ENCODE measurements at regions not wholly inside any gene's neighbourhood (a gene's known extent, or its start where the extent isn't known, plus 50 kb on each side); places are given as distances from the start of the nearest gene placed in this dataset.

DNA sequence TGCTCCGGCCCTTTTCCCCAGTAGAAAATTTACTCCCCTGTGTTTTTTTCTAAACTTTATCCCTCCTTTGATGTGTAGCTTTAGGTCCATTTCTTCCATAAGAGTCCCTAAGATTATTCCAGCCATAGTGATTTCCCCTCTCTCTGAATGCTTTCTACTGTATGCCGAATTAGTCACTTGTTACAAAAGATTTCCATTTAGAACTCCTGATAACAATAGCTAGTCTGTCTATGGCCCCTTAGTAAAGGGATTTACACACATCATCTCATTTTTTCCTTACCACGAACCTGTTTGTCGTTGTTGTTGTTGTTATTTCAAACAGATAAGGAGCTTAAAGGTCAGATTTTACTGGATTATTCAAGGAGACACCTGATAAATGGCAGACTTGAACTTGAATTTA lies 256.1 kb downstream of the PAX3 start:
- no peak for TF ChIP-seq POLR2A (IDR thresholded peaks at IDR 0.05)
- TF ChIP-seq, protein P1, sequence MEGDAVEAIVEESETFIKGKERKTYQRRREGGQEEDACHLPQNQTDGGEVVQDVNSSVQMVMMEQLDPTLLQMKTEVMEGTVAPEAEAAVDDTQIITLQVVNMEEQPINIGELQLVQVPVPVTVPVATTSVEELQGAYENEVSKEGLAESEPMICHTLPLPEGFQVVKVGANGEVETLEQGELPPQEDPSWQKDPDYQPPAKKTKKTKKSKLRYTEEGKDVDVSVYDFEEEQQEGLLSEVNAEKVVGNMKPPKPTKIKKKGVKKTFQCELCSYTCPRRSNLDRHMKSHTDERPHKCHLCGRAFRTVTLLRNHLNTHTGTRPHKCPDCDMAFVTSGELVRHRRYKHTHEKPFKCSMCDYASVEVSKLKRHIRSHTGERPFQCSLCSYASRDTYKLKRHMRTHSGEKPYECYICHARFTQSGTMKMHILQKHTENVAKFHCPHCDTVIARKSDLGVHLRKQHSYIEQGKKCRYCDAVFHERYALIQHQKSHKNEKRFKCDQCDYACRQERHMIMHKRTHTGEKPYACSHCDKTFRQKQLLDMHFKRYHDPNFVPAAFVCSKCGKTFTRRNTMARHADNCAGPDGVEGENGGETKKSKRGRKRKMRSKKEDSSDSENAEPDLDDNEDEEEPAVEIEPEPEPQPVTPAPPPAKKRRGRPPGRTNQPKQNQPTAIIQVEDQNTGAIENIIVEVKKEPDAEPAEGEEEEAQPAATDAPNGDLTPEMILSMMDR (IDR thresholded peaks at IDR 0.05) = no peak
